Inflammatory macrophage treated with lipopolysaccharide for 4 hours (primary cell): ENCODE measurements at regions not wholly inside any gene's neighbourhood (a gene's known extent, or its start where the extent isn't known, plus 50 kb on each side); places are given as distances from the start of the nearest gene placed in this dataset.
"Not testable (repeated sequence)": the region's sequence is repeated elsewhere in the genome, so short reads cannot be mapped to it uniquely, and the experiment has no call there.

ENCODE experiments used
- DNase-seq: peaks from one replicate; pipeline ENCODE4 v3.0.0-alpha.2; 2020

GRCh38 chr5:94102849-94103248 is 361.4 kb upstream of the POU5F2 start:
- no peak for DNase-seq

GRCh38 chr5:94097384-94097783 is 356.0 kb upstream of the POU5F2 start:
- DNase-seq, result not testable (repeated sequence)

- DNase-seq, result no peak
Measured at GRCh38 chr5:94094793-94095441, 353.5 kb upstream of the POU5F2 start.

GRCh38 chr5:94093300-94093699 is 351.9 kb upstream of the POU5F2 start:
- DNase-seq, result no peak

GRCh38 chr5:94086635-94087034 is 345.2 kb upstream of the POU5F2 start:
- peak; percentile 1 for DNase-seq

- DNase-seq, result peak; percentile 3
Measured at GRCh38 chr5:94086194-94086593, 344.8 kb upstream of the POU5F2 start.

- no peak for DNase-seq
Measured at GRCh38 chr5:94082405-94082804, 341.0 kb upstream of the POU5F2 start.

GRCh38 chr5:94081088-94081487 is 339.7 kb upstream of the POU5F2 start:
- peak; percentile 33 for DNase-seq

GRCh38 chr5:94080390-94080789 is 339.0 kb upstream of the POU5F2 start:
- no peak for DNase-seq

- DNase-seq, result no peak
Measured at GRCh38 chr5:94072116-94072515, 330.7 kb upstream of the POU5F2 start.

GRCh38 chr5:94066437-94067207 is 325.2 kb upstream of the POU5F2 start:
- no peak for DNase-seq

- no peak for DNase-seq
Measured at GRCh38 chr5:94064025-94064424, 322.6 kb upstream of the POU5F2 start.

- no peak for DNase-seq
Measured at GRCh38 chr5:94057655-94058054, 316.3 kb upstream of the POU5F2 start.

- no peak for DNase-seq
Measured at GRCh38 chr5:94057217-94057616, 315.8 kb upstream of the POU5F2 start.

- DNase-seq, result not testable (repeated sequence)
Measured at GRCh38 chr5:94049307-94049922, 308.0 kb upstream of the POU5F2 start.

GRCh38 chr5:94045839-94046782 is 304.7 kb upstream of the POU5F2 start:
- DNase-seq, result no peak

GRCh38 chr5:94043311-94043710 is 301.9 kb upstream of the POU5F2 start:
- DNase-seq, result no peak

- DNase-seq, result no peak
Measured at GRCh38 chr5:94040591-94041148, 299.3 kb upstream of the POU5F2 start.

GRCh38 chr5:94039101-94039500 is 297.7 kb upstream of the POU5F2 start:
- DNase-seq, result no peak

GRCh38 chr5:94031631-94032030 is 290.2 kb upstream of the POU5F2 start:
- no peak for DNase-seq

- no peak for DNase-seq
Measured at GRCh38 chr5:94028001-94028400, 286.6 kb upstream of the POU5F2 start.

- DNase-seq, result no peak
Measured at GRCh38 chr5:94027145-94027544, 285.7 kb upstream of the POU5F2 start.
